GM19468 (cell line): ENCODE measurements at regions not wholly inside any gene's neighbourhood (a gene's known extent, or its start where the extent isn't known, plus 50 kb on each side); places are given as distances from the start of the nearest gene placed in this dataset.

Experiments
- ATAC-seq: cut with Tn5 transposase; IDR thresholded peaks from one replicate; pipeline ENCODE4 v1.9.1; 2021; ENCODE audit warnings: mild to moderate bottlenecking, moderate library complexity, moderate number of reproducible peaks; ENCODE audit not compliant: unreplicated experiment; ENCODE audit errors: extremely low read depth

DNA sequence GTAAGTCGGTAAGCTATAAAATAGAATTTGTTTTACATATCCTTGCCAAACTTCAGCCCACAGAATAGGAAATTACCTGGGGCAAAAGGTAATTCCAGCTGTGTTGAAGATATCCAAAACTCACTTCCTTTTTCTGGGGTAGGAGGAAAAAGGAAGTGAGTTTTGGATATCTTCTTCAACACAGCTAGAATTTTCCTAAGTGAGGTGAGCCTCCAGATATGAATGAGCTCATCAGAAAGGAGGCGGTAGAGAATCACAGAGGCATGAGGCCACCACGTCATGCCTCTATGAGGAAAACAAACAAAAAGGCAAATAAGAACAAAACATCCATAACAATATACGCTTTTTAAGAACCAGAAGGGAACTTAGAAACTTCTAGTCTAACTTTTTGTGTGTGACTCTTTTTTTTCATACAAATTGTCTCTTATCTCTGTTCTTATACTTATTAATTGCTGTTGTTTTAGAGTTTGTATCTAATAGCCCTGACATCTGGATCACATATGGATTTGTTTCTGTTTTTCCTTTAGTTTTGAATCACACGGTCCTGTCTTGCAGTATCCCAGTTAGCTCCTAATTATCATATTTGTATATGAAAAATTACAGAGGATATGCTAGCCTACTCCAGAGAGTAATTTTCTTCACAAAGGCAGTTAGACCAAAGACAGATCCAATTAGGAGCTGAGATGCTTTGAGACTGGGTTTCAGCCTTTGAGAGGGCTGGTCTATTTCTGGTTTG lies 104.5 kb downstream of the RBM43 start:
- no peak for ATAC-seq

DNA sequence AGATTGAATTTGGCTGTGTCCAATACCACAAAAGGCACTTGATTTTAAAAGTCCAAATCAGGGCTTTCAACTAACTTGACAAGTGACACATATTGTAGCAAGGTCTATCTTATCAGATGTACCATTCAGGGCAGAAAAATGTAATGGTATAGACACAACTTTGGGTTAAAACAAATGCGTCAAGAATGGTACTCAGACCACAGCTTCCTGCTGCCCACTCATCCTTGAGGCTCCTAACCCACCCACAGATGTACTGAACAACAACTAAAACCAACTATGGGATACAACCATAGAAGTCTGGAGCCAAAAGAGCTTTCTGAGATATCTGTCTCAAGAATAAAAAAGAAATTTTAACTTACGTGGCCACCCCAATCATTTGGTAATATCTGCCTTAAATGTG lies 105.2 kb downstream of the RBM43 start:
- ATAC-seq = no peak

DNA sequence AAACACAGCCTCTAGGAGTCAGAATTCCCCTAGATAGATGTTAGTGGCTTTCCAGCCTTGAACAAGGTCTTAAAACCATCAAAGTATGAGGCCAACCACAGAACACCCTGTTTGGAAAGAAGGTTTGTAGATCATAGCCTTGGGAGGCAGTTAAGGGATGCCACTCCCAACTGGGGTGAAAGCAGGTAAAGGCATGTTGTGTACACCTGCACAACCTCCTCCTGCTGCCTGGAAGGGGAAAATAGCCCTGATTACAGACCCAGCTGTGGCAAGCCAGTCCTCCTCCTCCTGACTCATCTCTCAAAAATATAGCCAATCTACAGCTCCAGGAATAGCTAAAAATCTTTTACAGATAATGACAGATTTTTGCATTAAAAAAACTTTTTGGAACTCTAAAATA lies 108.1 kb downstream of the RBM43 start:
- no peak for ATAC-seq

DNA sequence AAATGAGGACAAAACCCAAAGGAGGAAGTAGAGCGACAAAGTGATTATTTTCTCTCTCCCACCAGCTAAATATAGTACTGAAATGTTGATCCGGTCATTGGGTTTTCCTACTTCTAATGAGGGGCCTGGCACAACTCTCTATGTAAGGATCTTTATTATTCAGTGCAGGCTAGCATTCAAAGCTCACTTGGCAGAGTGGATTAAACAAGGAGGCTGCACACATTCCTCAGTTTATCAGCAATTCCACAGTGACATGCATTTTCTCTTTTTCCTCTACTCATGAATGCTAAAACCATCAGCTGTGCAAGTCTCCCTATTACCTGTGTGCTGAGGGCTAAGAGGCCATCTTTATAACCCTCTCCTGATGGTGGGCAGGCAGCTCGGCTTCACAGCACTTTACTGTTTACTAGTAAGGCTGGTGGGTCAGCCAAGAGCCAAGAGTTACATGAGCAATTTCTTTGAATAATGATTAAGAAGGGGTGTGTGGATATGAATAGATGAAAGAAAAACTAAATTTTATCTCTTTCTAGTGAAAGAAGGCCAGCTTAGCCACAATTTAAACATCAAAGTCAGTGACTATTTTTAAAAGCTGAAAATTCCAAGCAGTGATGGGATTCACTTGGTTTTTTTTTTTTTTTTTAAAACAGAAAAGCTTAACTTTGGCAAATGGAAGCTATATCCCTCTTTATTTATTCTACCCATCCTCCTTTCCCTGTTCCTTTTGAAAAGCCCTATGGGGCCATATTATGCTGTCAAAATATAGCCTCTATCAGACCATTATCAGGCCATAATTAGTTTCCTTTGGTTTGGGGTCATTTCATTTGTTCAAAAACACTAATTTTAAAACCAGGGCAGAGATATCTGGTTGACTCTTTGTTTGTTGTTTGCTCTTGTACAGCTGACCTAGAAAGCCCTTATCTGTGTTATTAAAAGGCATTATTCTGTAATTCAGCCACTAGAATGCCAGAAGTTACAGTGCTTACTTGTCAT lies 111.0 kb downstream of the RBM43 start:
- ATAC-seq = no peak

DNA sequence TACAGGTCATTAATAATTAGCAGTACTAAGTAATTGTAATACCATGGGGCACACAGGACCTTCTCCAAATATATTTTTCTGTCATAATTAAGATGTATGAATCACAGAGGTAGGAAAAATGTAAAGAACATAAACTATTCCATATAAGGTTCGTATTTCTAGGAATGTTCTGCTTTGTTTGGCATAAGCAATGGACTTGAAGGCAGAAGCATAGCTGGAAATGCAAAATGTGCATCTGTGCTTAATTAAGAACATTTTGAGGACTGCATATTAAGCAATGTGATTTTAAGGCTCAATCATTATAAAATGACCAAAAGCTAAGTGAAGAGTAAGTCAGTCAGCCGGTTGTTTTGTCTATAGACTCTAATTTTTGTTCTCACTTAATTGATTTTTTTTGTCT lies 123.2 kb downstream of the RBM43 start:
- ATAC-seq = no peak

DNA sequence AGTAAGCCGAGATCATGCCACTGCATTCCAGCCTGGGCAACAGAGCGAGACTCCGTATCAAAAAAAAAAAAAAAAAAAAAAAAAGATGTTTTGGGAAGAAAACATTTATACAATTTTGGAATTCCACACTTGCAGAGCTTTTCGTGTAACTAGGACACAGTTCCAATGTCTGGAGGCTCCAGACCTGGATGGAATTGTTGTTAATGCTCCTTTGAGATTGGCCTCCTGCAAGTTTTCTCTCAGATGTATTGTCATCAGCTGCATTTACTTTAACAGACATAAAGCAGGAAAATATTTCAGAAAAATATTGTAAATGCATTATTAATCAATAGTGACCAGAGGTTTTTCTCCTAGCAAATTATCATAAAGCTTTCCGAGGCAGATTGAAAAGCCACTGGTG lies 124.1 kb downstream of the RBM43 start:
- ATAC-seq = no peak

DNA sequence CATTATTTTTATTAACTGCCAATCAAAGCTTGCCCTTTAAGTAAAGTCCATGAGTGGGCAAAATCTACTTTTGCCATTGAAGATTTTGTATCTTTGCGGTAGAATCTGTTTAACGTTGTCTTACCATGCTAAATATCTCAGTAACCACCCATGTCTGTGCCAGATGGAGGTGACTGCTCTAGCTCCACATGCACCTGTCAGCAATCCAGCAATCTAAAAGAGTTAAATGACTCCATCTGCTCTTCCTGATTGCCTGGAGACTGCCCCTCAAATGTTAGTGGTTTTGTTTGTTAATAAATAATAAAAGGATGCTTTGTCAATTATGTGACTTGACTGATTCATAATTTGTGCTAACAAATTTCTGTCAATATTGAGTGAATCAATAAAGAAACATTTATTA lies 141.7 kb downstream of the RBM43 start:
- ATAC-seq = no peak

DNA sequence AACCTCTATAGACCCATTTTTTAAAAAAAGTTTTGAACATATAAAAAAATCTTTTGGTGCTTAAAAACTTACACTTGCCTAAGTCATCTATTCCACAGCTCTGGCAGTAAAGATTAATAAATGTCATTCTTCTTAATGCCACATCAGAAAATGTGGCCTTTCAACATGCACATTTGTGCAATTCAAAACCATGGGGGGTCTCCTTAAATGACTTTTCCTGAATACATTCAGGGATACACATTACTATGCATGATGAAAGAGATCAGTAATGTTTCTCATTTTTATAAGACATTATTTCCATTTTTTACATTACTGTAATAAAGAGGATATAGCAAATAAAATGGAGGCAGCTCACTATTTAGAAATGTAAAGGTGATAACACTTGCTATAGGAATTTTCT lies 142.3 kb downstream of the RBM43 start:
- ATAC-seq = no peak

DNA sequence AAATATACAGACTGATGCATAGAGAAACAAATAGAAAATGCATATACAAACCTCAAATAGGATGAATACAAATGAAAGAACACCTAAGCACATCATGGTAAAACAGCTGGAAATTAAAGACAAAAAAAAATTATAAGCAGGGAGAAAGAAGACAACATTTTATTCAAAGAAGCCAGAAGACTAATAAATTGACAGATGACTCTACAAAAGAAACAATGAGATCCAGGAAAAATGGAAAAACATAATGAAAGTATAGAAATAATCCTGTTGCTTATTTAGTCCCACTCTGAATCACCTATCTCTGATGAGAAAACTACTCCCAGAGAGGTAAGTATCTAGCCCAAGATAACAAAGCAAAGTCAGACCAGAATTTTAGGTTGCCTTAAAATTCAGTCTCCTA lies 143.4 kb downstream of the RBM43 start:
- ATAC-seq = no peak

DNA sequence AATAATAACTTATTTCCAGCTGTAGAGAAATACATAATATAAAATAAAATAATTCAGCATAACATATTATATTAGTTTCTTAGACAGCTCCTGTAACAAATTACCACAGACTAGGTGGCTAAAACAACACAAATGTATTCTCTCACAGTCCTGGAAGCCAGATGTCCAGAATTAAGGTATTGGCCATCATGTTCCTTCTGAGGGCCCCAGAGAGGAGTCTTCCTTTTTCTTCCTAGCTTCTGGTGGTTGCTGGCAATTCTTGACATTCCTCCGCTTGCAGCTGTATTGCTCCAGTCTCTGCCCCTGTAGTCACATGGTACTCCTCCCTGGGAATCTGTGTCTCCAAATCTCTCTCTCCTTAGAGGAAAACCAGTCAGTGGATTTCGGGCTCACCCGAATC lies 146.8 kb downstream of the RBM43 start:
- ATAC-seq = no peak

DNA sequence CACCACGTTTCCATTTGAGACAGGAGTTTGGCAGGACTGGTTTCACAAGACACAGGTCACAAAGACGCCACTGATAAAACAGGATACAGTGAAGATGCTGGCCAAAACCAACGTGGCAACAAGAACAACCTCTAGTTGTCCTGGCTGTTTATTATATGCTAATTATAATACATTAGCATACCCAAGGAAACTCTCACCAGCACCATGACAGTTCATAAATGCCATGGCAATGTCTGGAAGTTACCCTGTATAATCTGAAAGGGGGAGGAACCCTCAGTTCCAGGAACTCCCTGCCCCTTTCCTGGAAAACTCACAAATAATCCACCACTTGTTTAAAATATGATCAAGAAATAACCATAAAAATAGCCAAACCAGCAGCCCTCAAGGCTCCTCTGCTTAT lies 148.3 kb downstream of the RBM43 start:
- ATAC-seq = no peak

DNA sequence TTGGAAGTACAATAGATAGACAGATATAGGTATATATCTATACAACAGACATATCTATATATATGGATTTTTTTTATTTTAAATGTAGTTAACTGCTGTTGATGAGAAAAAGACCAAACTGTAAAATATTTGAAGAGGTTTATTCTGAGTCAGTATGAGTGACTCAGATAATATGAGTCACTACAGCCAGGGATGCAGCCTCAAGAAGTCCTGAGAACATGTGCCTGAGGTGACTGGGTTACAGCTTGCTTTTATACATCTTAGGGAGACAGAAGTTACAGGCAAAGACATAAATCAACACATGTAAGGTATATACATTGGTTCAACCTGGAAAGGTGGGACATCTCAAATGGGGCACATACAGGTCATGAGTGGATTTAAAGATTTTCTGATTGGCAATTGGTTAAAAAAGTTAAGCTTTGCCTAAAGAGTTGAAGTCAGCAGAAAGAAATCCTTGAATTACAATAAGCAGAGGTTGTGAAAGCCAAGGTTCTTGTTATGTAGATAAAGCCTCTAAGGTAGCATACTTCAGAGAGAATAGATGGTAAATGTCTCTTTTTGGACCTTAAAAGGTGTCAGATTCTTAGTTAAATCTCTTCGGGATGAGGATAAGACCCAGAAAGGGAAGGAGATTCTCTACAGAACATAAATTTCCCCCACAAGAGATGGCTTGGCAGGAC lies 149.9 kb downstream of the RBM43 start:
- no peak for ATAC-seq

DNA sequence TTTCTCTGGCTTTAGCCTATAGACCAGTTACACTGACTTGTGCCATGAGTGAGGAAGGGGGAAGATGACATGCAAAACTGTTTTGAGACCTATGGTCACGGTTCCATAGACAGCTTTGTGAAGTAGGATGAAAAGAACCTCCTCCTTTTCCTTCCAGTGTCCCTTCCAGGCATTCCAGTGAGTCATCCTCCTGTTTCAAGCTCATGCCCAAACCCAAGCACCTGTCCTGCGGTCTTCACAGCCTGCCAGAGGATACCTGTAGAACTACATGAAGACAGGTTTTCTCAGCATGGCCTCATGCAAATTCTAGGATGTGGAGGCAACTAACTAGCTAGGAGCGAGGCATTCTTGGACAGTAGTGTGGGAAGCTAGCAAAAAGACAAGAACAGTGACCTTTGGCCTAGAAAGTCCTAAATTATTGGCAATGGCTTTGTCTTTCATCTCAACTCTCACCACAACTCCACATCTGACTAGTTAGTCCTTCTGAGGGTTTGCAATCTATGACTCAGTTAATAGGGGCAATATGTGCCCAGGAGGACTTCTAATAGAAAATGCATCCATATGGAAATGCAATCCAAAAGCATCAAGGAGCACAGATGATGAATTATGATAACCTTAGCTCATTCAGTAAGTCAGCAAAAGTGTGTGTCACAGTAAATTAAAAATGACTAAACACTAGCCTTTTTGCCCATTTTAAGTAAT lies 154.7 kb downstream of the RBM43 start:
- ATAC-seq = no peak

DNA sequence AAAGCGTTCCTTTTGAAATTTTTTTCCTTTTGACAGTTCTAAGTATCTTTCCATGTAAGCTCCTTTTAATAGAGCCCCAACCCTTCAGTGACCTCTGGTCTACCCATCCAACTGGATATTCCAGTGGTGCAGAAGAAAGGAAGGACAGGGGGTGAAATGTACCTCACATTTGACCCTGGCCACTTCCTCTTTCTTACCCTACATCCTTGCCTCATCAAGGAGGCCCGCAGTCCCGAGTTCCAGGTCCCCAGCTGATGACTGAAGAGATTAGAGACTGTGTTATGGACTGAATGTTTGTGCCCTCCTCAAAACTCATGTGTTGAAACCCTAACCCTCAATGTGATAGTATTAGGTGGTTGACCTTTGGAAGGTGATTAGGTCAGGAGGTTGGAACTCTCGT lies 158.1 kb downstream of the RBM43 start:
- ATAC-seq = no peak

DNA sequence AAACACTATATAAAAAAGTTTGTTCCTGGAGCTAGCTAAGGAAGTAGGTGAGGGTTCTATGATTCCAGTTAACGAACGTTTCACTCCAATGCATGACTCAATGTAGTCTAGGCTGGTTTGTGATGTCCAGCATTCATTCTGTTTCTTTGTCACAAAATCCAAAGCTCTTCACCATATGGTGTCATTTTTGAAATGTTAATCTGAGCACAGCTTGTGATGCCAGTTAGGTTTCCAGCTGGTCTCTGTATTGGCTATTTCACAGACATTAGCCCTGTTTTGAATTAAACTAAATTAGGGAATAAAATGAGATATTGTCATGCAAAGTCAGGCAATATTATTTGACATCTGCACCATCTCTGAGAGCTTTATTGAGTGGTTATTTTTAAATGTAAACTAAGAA lies 159.4 kb downstream of the RBM43 start:
- no peak for ATAC-seq

DNA sequence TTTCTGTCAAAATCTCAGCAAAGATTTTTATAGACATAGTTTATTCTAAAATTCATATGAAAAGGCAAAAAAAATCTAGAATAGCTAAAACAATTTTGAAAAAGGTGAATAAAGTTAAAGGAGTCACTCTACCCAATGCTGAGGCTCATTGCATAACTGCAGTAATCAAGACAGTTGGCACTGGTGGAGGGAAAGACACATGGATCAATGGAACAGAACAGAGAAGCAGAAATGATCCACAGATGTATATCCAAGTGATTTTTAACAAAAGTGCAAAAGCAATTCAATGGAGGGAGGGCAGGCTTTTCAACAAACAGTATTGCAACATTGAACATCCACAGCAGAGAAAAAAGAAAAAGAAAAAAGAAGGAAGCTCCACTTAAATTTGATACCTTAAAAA lies 162.8 kb downstream of the RBM43 start:
- ATAC-seq = no peak

DNA sequence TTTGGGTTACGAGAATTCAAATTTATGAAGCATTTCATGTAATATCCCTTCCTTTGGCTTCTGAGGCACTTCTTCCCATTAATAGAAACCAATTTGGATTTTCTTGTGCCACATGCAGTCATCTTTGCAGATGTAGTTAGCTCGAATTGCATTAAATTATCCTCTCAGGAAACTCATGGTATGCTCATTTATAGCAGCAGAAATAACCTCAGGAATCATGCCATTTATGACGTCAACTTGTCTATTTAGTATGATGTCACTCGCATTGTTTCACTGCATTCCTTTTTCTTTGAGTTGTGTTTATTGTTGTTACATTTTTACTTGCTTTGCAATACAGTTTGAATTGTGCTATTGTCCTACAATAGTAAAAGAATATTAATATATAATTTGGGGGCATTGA lies 163.8 kb downstream of the RBM43 start:
- no peak for ATAC-seq

DNA sequence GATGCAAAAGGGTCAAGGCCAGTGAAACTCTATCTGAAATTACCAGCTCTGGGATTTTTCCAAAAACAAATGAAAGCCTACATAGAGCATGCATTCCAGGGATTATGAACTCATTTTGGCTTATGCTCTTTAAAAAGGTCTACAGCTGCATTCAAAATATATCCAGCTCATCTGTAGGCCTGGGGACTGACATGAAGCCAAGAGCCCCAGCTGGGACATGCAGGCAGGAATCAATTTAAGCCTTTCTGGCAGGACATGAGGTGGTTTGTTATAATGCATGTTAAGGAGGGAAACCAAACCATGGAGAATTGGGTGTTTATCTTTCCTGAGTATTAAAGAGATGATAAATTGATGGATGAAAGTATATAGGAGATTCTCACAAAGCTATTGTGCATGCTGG lies 164.5 kb downstream of the RBM43 start:
- ATAC-seq = no peak

DNA sequence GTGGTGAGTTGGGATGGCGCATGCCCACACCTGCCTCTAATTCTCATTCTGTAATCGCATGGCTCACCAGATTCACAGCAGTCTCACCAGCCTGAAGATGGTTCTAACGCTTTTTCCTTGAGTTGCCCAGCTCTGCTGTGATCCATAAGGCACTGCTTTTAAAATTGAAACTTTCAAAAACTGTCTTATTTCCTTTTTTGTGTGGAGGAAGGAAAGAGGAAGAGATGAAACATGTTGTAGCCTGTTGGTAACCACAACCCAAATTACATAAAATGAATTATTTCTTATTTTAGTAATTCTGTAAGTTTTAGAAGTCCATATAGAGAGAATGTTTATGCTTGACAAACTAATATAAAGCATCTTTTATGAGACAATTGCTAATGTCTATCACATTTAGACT lies 165.4 kb downstream of the RBM43 start:
- ATAC-seq = no peak

DNA sequence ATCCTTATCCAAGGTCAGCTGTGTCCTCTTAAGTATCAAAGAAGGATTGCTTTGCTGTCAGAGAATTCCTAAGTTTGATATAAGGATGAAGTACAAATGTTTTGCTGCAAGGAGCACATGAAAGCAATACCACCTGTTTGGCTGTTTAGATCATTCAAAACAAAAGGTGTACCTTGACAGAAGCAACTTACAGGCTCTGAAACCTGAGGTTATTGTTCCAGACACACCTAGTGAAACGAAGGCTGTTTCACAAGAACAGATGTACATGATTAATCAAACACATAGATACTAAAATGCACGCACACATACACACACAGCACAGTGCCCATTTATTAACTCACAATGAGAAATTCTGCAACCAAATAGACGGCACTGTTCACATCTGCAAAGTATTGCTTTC lies 166.2 kb downstream of the RBM43 start:
- no peak for ATAC-seq
